ENCODE measurements at regions not wholly inside any gene's neighbourhood (a gene's known extent, or its start where the extent isn't known, plus 50 kb on each side); places are given as distances from the start of the nearest gene placed in this dataset.

DNA sequence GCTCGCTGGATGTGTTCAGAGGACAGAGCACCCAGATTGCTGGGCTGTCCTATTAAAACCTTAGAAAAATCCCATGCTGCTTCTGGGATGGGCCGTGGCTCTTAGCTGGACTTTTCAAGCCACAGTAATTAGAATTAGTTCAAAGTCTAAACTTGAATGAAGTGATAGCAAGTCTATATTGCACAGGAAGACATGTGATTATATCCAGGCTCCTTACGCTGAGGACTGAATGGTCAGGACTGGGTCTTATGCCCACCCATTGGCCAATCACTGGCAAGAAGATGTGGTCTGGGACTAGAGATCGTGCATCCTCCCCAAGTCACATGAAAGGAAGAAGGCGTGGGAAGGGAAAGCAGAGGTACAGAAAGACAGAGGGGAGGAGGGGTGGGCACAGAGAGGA is 227.6 kb downstream of the FAM43A start:
- TF ChIP-seq CTCF (IDR thresholded peaks at IDR 0.05) (no peak), EZH2phosphoT487 (IDR thresholded peaks at IDR 0.05) (no peak)
